Ishikawa (cell line): ENCODE measurements at regions not wholly inside any gene's neighbourhood (a gene's known extent, or its start where the extent isn't known, plus 50 kb on each side); places are given as distances from the start of the nearest gene placed in this dataset.

ENCODE experiments used
- CEBPB ChIP-seq: IDR thresholded peaks from 2 replicates; pipeline ENCODE4 v1.6.1; 2012
- EP300 ChIP-seq: IDR thresholded peaks from 2 replicates; pipeline ENCODE4 v1.6.1; 2012; ENCODE audit warnings: borderline replicate concordance
- RAD21 ChIP-seq: IDR thresholded peaks from 2 replicates; pipeline ENCODE4 v1.6.1; 2012; ENCODE audit warnings: low read depth
- TAF1 ChIP-seq: IDR thresholded peaks from 2 replicates; pipeline ENCODE4 v1.6.1; 2012; ENCODE audit warnings: low read depth, mild to moderate bottlenecking
- YY1 ChIP-seq: IDR thresholded peaks from 2 replicates; pipeline ENCODE4 v1.6.1; 2012; ENCODE audit warnings: low read depth
- TF ChIP-seq, protein P1 (sequence below): IDR thresholded peaks from 2 replicates; pipeline ENCODE4 v1.6.1; 2012

- TF ChIP-seq, protein P1, sequence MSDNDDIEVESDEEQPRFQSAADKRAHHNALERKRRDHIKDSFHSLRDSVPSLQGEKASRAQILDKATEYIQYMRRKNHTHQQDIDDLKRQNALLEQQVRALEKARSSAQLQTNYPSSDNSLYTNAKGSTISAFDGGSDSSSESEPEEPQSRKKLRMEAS = no peak
- no peak for TF ChIP-seq YY1
- TF ChIP-seq TAF1 = no peak
- no peak for TF ChIP-seq RAD21
- TF ChIP-seq EP300 = no peak
- no peak for TF ChIP-seq CEBPB
Observed at GRCh38 chr1:21352586-21352985, 62.3 kb upstream of the ECE1 start.
